Neural progenitor cell (in vitro differentiated cells): ENCODE measurements at regions not wholly inside any gene's neighbourhood (a gene's known extent, or its start where the extent isn't known, plus 50 kb on each side); places are given as distances from the start of the nearest gene placed in this dataset.

ENCODE experiments used
- EZH2phosphoT487 ChIP-seq: fragments of 200-600 bp; sonication (generic); IDR thresholded peaks from 2 replicates; pipeline ENCODE4 v1.6.1; 2017; ENCODE audit warnings: antibody characterized with exemption
- TF ChIP-seq, protein P1 (sequence below): fragments of 200-600 bp; sonication (generic); IDR thresholded peaks from 2 replicates; pipeline ENCODE4 v1.5.1; 2017; ENCODE audit warnings: antibody characterized with exemption, mild to moderate bottlenecking

DNA sequence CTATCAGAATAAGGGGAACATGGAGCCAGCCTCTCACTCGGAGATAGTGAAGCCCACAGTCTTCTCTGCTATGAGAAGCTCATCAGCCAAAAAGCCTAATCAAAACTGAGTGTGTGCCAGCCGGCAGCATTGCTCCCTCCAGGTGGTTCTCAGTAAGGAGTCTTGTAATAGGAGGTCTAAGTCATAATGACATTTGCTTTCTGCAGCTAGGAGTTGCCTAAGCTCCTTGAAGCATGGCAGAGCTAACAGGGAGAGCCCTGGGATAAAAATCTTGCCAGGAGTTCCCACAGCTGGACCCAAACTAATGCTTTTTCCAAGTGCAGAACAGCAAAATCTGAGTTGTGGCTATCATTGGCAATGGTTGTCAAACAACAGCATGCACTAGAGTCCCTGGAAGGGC is 245.2 kb downstream of the SPATA18 start:
- TF ChIP-seq, protein P1, sequence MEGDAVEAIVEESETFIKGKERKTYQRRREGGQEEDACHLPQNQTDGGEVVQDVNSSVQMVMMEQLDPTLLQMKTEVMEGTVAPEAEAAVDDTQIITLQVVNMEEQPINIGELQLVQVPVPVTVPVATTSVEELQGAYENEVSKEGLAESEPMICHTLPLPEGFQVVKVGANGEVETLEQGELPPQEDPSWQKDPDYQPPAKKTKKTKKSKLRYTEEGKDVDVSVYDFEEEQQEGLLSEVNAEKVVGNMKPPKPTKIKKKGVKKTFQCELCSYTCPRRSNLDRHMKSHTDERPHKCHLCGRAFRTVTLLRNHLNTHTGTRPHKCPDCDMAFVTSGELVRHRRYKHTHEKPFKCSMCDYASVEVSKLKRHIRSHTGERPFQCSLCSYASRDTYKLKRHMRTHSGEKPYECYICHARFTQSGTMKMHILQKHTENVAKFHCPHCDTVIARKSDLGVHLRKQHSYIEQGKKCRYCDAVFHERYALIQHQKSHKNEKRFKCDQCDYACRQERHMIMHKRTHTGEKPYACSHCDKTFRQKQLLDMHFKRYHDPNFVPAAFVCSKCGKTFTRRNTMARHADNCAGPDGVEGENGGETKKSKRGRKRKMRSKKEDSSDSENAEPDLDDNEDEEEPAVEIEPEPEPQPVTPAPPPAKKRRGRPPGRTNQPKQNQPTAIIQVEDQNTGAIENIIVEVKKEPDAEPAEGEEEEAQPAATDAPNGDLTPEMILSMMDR, result no peak
- TF ChIP-seq EZH2phosphoT487, result no peak
